GM19043 (cell line): ENCODE measurements at regions not wholly inside any gene's neighbourhood (a gene's known extent, or its start where the extent isn't known, plus 50 kb on each side); places are given as distances from the start of the nearest gene placed in this dataset.
"Not testable (repeated sequence)": the region's sequence is repeated elsewhere in the genome, so short reads cannot be mapped to it uniquely, and the experiment has no call there.

Source experiments
- ATAC-seq: cut with Tn5 transposase; IDR thresholded peaks from one replicate; pipeline ENCODE4 v1.9.1; 2021; ENCODE audit warnings: low read depth; ENCODE audit not compliant: unreplicated experiment

DNA sequence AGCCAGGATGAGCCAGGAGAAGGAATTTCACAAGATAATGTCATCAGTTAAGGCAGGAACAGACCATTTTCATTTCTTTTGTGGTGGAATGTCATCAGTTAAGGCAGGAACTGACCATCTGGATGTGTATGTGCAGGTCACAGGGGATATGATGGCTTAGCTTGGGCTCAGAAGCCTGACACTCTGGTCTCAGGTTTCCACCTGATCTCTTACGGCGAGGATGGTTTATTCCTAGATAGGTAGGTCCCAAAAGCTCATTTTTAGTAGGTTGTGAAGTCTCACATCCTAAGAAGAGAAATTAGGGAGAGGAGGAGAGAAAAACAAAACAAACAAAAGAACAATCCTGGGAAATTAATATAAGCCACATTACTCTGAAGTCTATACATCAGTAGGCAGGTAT, 311.7 kb upstream of the RGS17 start:
- ATAC-seq: not testable (repeated sequence)

DNA sequence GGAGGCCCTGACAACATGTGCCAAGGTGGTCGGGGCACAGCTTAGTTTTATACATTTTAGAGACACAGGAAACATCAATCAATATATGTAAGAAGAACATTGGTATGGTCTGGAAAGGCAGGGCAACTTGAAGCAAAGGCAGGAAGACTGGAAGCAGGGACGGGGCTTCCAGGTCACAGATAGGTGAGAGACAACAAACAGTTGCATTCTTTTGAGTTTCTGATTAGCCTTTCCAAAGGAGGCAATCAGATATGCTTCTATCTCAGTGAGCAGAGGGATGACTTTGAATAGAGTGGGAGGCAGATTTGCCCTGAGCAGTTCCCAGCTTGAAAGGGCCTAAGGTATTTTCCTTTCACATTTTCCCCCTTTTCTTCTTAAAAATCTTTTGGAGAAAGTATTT, 311.0 kb upstream of the RGS17 start:
- no peak for ATAC-seq

- ATAC-seq: no peak
Observed at GRCh38 chr6:153437193-153437592, 306.1 kb upstream of the RGS17 start.

- no peak for ATAC-seq
Observed at GRCh38 chr6:153436351-153436750, 305.3 kb upstream of the RGS17 start.

- ATAC-seq: no peak
Observed at GRCh38 chr6:153435787-153436186, 304.7 kb upstream of the RGS17 start.

- no peak for ATAC-seq
Observed at GRCh38 chr6:153425536-153425935, 294.5 kb upstream of the RGS17 start.

DNA sequence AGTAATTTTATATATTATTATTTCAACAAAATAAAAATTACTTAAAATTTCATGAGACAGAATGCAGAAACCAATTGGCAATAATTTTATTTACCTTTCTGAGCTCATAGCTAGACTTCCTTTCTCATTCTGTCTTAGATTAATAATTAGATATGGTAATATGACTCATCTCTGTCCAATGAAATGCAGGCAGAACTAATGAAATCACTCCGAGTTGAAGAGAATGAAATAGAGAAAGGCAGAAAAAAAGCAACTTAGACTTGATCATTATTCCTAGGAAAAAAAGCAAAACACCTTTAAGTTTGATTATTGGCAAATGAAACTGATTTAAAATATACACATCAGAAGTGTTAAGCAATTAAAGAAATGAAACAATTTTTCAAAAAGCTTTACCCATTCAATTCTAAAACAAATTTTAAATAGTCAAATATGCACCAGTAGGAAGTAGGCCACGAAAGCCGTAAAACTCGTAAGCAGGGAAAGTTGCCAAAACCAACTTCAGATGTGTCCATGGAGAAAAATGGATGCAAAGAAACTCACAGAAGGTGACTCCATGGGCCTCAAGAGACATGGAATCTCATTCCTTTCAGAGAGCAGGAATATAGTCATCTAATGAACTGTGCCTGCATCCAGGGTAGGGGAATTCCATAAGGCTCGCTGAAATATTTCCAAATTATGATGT, 293.8 kb upstream of the RGS17 start:
- no peak for ATAC-seq

- no peak for ATAC-seq
Observed at GRCh38 chr6:153412519-153412918, 281.4 kb upstream of the RGS17 start.

DNA sequence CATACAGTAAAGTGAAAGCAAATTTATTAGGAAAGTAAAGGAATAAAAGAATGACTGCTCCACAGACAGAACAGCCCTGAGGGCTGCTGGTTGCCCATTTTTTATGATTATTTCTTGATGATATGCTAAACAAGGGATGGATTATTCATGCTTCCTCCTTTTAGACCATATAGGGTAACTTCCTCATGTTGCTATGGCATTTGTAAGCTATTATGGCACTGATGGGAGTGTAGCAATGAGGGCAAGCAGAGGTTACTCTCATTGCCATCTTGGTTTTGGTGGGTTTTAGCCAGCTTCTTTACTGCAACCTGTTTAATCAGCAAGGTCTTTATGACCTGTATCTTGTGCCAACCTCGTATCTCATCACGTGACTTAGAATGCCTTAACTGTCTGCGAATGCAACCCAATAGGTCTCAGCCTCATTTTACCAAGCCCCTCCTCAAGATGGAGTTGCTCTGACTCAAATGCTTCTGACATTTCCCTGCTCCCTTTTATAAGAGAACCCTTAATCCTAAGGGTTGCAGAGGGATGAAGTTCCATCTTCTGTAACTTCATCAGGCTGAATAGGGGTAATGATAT, 280.1 kb upstream of the RGS17 start:
- no peak for ATAC-seq

- no peak for ATAC-seq
Observed at GRCh38 chr6:153405931-153406330, 274.8 kb upstream of the RGS17 start.

DNA sequence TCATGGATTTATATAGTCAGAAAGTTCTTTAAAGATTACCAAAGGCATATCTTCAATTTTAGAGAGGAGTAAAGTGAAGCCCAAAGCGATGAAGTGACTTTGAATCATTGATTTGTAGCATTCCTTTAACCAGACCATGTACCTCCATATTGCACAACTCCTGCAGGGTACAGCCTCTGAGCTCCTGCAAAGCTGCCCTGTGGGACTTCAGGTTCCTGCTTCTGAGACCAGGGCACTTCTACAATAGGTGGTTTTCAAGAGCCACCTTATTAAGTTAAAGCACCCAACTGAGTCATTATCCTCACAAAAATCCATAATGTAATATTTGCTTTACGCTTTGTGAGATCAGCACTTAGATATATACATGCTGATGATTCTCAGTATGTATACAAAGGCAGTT, 270.7 kb upstream of the RGS17 start:
- no peak for ATAC-seq

DNA sequence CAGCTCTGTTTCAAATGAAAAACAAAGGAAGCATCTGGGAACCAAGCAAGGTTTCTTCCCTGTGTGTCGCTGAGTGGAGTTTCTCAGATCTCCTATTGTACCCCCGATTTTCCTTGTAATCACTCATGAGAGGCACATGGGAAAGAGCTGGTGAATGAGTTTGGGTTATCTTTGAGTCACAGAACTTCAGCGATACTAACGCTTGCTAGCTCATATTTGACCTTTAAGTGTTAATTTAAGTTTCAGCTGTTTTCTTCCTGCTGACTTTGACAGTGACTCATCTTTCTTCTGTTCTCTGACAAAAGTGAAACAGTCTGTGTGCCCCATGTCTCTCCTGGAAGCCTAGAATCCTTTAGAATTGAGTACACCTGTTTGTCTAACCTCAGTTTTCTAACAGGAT, 261.1 kb upstream of the RGS17 start:
- no peak for ATAC-seq

GRCh38 chr6:153373869-153374268, 242.8 kb upstream of the RGS17 start:
- ATAC-seq: no peak

DNA sequence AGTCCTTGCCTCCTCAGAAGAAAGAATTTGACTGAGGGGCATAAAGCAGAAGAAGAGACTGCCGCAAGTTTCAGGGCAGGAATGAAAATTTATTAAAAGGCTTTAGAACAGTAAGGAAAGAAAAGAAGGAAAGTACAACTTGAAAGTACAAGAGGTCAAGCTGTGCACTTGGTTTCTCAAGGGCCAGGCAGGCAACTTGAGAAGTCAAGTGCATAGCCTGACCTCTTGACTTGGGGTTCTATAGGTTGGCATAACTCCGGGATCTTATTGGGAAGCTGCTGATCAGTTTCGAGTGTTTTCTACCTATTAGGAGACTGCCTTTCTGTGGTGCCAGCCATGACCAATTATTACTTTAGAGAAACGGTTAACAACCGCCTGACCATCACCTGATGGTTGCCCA, 237.0 kb upstream of the RGS17 start:
- ATAC-seq: no peak

DNA sequence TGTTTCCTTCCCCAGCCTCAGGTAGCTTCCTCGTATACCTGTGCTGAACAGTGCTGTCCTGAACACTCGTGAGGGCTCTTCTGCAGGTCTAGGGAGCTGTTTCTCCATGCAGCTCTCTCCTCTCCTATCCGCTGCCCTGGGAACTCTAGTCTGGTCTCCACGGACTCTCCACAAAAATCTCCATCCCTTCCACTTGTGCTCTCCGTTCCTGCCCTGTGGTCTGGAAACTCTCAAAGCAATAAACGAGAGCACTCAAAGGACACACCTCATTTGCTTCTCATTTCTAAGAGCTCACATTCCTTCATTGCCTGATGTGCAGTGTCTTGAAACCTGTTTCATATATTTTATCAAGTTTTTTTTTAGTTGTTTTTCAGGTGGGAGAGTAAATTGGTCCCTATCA, 235.9 kb upstream of the RGS17 start:
- no peak for ATAC-seq

DNA sequence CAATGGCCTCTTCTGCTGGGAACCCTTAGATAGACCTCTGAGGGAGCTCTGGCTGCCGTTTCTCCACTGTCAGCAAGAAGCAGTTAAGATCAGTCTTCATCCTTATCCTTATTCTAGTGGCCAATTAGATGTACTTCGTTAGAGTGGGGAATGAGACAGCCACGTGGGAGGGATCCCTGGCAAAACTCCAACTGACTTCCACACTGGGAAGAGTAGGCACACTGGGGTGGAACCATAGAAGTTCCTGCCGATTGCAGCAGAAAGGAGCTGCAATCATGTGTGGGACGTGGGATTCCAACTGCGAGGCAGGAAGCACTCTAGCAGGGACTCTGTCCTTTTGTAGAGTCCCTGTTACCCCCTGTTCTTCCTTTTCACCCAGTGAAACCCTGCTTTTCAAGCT, 226.3 kb upstream of the RGS17 start:
- no peak for ATAC-seq

DNA sequence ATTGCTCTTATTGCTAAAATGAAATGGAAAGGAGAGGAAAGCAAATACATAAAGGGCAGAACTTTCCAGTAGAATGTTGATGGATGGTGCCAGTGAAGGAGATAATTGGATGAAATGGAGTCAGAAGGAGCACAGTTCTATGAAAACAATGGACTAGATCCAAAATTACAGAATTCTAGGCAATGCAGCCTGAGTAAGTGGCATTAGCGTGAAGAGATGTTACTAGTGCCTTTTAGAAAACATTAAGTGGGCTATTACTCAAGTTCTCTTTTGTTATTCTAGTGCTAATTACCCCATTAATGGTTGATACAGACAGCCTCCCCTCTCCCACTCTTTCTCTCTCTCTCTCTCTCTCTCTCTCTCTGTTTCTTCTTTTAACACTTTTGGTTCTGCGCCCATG, 209.5 kb upstream of the RGS17 start:
- ATAC-seq: no peak

GRCh38 chr6:153334121-153334520, 203.0 kb upstream of the RGS17 start:
- ATAC-seq: no peak

DNA sequence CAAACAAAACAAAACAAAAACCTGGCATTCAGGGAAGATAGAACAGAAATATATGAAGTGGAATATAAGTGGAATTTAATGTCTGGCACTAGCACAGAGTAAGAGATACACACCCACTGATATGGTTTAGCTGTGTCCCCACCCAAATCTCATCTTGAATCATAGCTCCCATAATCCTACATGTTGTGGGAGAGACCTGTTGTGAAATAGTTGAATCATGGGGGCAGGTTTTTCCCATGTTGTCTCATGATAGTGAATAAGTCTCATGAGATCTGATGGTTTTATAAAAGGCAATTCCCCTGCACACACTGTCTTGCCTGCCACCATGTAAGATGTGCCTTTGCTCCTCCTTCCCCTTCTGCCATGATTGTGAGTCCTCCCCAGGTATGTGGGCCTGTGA, 200.1 kb upstream of the RGS17 start:
- ATAC-seq: not testable (repeated sequence)

- no peak for ATAC-seq
Observed at GRCh38 chr6:153328194-153328593, 197.1 kb upstream of the RGS17 start.

DNA sequence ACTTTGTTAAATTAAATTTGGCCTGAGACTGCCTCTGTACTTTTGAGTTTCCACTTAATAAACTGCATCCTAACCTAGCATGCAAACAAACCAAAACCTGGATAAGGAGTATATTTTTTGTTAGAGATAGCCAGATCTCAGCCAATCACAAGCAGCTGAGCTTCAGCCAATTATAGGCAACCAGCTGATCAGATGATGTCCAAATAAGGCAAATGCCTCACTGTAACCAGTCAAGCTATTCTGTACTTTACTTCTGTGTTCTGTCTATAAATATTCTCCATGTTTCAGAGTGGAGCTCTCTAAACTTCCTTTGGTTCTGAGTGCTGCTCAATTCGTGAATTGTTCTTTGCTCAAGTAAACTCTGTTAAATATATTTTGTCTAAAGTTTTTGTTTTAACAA, 194.6 kb upstream of the RGS17 start:
- no peak for ATAC-seq

- peak; percentile 49 for ATAC-seq
Observed at GRCh38 chr6:153312634-153313033, 181.6 kb upstream of the RGS17 start.

DNA sequence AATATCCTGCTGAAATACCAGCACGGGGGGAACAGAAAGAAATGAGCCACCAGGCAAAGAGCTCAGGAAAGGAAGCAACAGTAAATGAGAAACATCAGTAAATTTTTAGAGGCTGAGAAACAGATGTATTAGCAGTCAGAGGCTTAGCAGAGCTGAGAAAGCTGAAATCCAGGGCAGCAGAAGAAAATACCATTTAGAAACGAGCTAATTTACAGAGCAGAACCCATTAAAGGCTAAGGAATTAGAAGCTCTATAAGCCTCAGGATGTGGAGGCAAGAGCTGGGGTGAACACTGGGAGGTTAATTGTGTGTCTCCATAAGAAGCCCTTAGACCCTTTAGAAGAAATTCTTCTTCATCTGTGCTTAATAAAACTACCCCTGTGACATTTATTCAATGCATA, 178.6 kb upstream of the RGS17 start:
- ATAC-seq: no peak
